HepG2 (cell line): ENCODE measurements at regions not wholly inside any gene's neighbourhood (a gene's known extent, or its start where the extent isn't known, plus 50 kb on each side); places are given as distances from the start of the nearest gene placed in this dataset.

ENCODE experiments used
- ETV5 ChIP-seq: IDR thresholded peaks from 2 replicates; pipeline ENCODE4 v1.6.1; 2018; ENCODE audit warnings: missing biosample characterization, missing genetic modification reagents, inconsistent platforms, borderline replicate concordance
- FOXP1 ChIP-seq, 2 experiments: fragments of 450-650 bp in 1 of 2; IDR thresholded peaks; 2 replicates each; pipeline ENCODE4 v1.6.1; 2017 to 2018; ENCODE audit warnings: antibody characterized with exemption in 1 of 2
- HNRNPLL ChIP-seq: fragments of 200-400 bp; formaldehyde crosslinking; IDR thresholded peaks from 2 replicates; pipeline ENCODE4 v1.6.1; 2017; ENCODE audit warnings: mild to moderate bottlenecking, low read depth, low read length; ENCODE audit not compliant: poor library complexity, severe bottlenecking
- PAWR ChIP-seq: sonication (generic); formaldehyde crosslinking; IDR thresholded peaks from 2 replicates; pipeline ENCODE4 v1.4.0; 2020; ENCODE audit warnings: missing genetic modification reagents, mild to moderate bottlenecking, borderline replicate concordance
- PHB2 ChIP-seq: fragments of 450-650 bp; IDR thresholded peaks from 2 replicates; pipeline ENCODE4 v1.6.1; 2018; ENCODE audit not compliant: partially characterized antibody
- RBM22 ChIP-seq: fragments of 200-400 bp; formaldehyde crosslinking; optimal IDR thresholded peaks from 2 replicates; pipeline ENCODE3; 2017; ENCODE audit warnings: mild to moderate bottlenecking, low read length, moderate library complexity
- RXRB ChIP-seq: IDR thresholded peaks from 2 replicates; pipeline ENCODE4 v1.6.1; 2016; ENCODE audit warnings: borderline replicate concordance, missing genetic modification reagents, missing compliant biosample characterization
- SMC3 ChIP-seq: IDR thresholded peaks from 2 replicates; pipeline ENCODE4 v1.6.1; 2011; ENCODE audit warnings: low read length, improper control_type of control experiment
- ZFP41 ChIP-seq: sonication (generic); formaldehyde crosslinking; IDR thresholded peaks from 2 replicates; pipeline ENCODE4 v1.4.0; 2020; ENCODE audit warnings: mild to moderate bottlenecking, missing genetic modification reagents, borderline replicate concordance
- ZNF562 ChIP-seq: sonication (generic); formaldehyde crosslinking; IDR thresholded peaks from 2 replicates; pipeline ENCODE4 v1.8.0; 2022; ENCODE audit warnings: missing genetic modification reagents, borderline replicate concordance
- ZNF652 ChIP-seq: IDR thresholded peaks from 2 replicates; pipeline ENCODE4 v1.6.1; 2016; ENCODE audit warnings: low read depth, borderline replicate concordance
- ZSCAN9 ChIP-seq: IDR thresholded peaks from 2 replicates; pipeline ENCODE4 v1.6.1; 2016; ENCODE audit warnings: borderline replicate concordance
- TF ChIP-seq, protein P1 (sequence below): sonication (generic); formaldehyde crosslinking; IDR thresholded peaks from 2 replicates; pipeline ENCODE4 v1.4.0; 2020; ENCODE audit warnings: mild to moderate bottlenecking, missing genetic modification reagents
- TF ChIP-seq, protein P2 (sequence below): IDR thresholded peaks from 2 replicates; pipeline ENCODE4 v1.4.0; 2020; ENCODE audit warnings: mild to moderate bottlenecking, missing genetic modification reagents
- TF ChIP-seq, protein P3 (sequence below): IDR thresholded peaks from 2 replicates; pipeline ENCODE4 v1.6.1; 2016; ENCODE audit warnings: missing compliant biosample characterization, missing genetic modification reagents, borderline replicate concordance
- TF ChIP-seq, protein P4 (sequence below): sonication (generic); formaldehyde crosslinking; IDR thresholded peaks from 2 replicates; pipeline ENCODE4 v1.9.0; 2021; ENCODE audit warnings: mild to moderate bottlenecking, missing genetic modification reagents

DNA sequence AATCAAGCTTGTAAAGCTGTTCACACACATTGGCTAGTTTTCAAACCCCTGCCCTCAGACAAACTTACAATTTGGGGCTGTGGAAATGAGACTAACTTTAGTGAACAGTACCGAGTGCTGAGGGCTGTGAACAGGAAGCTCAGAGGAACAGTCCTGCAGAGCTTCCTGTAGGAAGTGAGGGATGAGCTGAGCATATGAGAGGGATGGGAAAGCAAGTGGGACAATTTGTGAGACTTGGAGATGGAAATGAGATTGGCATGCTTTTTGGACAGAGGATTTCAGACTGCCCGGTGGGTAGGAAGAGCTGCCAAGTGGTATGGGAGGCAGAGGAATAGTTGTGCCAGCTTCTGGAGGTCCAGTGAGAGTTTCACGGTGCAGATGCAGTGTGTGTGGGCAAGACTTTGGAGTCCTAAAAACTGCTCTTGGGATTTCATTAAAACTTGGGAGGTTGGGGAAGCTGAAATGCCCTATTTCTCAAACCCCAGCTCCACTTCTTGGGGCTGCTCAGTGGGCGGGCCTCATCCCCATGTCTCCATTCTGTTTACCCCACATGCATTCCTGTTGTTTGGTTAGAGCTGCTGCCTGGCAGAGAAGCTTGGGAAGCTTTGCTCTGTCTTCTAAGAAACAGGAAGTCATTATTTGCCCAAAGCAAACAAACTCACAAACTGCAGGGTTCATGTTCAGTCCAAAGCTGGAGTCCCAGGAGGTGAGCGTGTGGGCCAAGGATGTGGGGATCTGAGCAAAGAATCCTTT, 267.5 kb downstream of the ZSWIM6 start (continued):
- TF ChIP-seq, protein P1, sequence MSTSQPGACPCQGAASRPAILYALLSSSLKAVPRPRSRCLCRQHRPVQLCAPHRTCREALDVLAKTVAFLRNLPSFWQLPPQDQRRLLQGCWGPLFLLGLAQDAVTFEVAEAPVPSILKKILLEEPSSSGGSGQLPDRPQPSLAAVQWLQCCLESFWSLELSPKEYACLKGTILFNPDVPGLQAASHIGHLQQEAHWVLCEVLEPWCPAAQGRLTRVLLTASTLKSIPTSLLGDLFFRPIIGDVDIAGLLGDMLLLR (CRISPR knock-in tag) = no peak
- TF ChIP-seq ZNF562 (no peak), PAWR (CRISPR knock-in tag) (no peak), ZNF652 (CRISPR knock-in tag) (no peak), FOXP1 (IDR thresholded peaks at IDR 0.05) (no peak), FOXP1 (CRISPR knock-in tag; IDR thresholded peaks at IDR 0.05) (peak; percentile 76; the same call in 1 of the 2 replicates), ZFP41 (CRISPR knock-in tag) (no peak), PHB2 (no peak), ETV5 (CRISPR knock-in tag) (peak; percentile 60; the same call in 1 of the 2 replicates), HNRNPLL (no peak), RBM22 (no peak), RXRB (CRISPR knock-in tag) (peak; percentile 71), SMC3 (no peak), ZSCAN9 (no peak)
- TF ChIP-seq, protein P2, sequence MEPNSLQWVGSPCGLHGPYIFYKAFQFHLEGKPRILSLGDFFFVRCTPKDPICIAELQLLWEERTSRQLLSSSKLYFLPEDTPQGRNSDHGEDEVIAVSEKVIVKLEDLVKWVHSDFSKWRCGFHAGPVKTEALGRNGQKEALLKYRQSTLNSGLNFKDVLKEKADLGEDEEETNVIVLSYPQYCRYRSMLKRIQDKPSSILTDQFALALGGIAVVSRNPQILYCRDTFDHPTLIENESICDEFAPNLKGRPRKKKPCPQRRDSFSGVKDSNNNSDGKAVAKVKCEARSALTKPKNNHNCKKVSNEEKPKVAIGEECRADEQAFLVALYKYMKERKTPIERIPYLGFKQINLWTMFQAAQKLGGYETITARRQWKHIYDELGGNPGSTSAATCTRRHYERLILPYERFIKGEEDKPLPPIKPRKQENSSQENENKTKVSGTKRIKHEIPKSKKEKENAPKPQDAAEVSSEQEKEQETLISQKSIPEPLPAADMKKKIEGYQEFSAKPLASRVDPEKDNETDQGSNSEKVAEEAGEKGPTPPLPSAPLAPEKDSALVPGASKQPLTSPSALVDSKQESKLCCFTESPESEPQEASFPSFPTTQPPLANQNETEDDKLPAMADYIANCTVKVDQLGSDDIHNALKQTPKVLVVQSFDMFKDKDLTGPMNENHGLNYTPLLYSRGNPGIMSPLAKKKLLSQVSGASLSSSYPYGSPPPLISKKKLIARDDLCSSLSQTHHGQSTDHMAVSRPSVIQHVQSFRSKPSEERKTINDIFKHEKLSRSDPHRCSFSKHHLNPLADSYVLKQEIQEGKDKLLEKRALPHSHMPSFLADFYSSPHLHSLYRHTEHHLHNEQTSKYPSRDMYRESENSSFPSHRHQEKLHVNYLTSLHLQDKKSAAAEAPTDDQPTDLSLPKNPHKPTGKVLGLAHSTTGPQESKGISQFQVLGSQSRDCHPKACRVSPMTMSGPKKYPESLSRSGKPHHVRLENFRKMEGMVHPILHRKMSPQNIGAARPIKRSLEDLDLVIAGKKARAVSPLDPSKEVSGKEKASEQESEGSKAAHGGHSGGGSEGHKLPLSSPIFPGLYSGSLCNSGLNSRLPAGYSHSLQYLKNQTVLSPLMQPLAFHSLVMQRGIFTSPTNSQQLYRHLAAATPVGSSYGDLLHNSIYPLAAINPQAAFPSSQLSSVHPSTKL (CRISPR knock-in tag) = peak; percentile 55
- TF ChIP-seq, protein P3, sequence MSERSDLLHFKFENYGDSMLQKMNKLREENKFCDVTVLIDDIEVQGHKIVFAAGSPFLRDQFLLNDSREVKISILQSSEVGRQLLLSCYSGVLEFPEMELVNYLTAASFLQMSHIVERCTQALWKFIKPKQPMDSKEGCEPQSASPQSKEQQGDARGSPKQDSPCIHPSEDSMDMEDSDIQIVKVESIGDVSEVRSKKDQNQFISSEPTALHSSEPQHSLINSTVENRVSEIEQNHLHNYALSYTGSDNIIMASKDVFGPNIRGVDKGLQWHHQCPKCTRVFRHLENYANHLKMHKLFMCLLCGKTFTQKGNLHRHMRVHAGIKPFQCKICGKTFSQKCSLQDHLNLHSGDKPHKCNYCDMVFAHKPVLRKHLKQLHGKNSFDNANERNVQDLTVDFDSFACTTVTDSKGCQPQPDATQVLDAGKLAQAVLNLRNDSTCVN (CRISPR knock-in tag) = no peak
- TF ChIP-seq, protein P4, sequence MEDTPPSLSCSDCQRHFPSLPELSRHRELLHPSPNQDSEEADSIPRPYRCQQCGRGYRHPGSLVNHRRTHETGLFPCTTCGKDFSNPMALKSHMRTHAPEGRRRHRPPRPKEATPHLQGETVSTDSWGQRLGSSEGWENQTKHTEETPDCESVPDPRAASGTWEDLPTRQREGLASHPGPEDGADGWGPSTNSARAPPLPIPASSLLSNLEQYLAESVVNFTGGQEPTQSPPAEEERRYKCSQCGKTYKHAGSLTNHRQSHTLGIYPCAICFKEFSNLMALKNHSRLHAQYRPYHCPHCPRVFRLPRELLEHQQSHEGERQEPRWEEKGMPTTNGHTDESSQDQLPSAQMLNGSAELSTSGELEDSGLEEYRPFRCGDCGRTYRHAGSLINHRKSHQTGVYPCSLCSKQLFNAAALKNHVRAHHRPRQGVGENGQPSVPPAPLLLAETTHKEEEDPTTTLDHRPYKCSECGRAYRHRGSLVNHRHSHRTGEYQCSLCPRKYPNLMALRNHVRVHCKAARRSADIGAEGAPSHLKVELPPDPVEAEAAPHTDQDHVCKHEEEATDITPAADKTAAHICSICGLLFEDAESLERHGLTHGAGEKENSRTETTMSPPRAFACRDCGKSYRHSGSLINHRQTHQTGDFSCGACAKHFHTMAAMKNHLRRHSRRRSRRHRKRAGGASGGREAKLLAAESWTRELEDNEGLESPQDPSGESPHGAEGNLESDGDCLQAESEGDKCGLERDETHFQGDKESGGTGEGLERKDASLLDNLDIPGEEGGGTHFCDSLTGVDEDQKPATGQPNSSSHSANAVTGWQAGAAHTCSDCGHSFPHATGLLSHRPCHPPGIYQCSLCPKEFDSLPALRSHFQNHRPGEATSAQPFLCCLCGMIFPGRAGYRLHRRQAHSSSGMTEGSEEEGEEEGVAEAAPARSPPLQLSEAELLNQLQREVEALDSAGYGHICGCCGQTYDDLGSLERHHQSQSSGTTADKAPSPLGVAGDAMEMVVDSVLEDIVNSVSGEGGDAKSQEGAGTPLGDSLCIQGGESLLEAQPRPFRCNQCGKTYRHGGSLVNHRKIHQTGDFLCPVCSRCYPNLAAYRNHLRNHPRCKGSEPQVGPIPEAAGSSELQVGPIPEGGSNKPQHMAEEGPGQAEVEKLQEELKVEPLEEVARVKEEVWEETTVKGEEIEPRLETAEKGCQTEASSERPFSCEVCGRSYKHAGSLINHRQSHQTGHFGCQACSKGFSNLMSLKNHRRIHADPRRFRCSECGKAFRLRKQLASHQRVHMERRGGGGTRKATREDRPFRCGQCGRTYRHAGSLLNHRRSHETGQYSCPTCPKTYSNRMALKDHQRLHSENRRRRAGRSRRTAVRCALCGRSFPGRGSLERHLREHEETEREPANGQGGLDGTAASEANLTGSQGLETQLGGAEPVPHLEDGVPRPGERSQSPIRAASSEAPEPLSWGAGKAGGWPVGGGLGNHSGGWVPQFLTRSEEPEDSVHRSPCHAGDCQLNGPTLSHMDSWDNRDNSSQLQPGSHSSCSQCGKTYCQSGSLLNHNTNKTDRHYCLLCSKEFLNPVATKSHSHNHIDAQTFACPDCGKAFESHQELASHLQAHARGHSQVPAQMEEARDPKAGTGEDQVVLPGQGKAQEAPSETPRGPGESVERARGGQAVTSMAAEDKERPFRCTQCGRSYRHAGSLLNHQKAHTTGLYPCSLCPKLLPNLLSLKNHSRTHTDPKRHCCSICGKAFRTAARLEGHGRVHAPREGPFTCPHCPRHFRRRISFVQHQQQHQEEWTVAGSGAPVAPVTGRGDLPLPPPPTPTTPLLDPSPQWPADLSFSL = no peak
